ENCODE measurements at regions not wholly inside any gene's neighbourhood (a gene's known extent, or its start where the extent isn't known, plus 50 kb on each side); places are given as distances from the start of the nearest gene placed in this dataset.

DNA sequence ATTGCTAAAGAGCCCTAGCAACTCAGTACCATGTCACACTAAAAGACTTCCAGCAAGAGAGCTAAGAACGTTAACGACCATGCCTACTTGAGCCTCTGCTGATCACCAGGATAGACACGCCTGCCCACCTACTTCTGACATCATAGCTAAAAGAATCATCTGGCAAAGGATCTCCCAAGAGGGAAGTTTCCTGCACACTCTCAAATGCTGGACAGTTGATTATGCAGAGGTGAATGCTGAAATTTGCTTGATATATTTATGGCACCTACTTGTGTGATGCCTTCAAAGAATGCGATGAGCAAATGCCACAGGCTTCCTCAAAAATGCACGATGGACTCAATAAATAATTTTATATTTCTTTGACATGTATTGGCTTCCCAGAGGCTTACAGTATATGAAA is 113.6 kb downstream of the GALC start:
- no peak overlapping the region for H3K27ac ChIP-seq
- TF ChIP-seq, protein P1, sequence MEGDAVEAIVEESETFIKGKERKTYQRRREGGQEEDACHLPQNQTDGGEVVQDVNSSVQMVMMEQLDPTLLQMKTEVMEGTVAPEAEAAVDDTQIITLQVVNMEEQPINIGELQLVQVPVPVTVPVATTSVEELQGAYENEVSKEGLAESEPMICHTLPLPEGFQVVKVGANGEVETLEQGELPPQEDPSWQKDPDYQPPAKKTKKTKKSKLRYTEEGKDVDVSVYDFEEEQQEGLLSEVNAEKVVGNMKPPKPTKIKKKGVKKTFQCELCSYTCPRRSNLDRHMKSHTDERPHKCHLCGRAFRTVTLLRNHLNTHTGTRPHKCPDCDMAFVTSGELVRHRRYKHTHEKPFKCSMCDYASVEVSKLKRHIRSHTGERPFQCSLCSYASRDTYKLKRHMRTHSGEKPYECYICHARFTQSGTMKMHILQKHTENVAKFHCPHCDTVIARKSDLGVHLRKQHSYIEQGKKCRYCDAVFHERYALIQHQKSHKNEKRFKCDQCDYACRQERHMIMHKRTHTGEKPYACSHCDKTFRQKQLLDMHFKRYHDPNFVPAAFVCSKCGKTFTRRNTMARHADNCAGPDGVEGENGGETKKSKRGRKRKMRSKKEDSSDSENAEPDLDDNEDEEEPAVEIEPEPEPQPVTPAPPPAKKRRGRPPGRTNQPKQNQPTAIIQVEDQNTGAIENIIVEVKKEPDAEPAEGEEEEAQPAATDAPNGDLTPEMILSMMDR (conservative IDR thresholded peaks at IDR 0.05) = no peak
- no peak for TF ChIP-seq ZFX (IDR thresholded peaks at IDR 0.05)

DNA sequence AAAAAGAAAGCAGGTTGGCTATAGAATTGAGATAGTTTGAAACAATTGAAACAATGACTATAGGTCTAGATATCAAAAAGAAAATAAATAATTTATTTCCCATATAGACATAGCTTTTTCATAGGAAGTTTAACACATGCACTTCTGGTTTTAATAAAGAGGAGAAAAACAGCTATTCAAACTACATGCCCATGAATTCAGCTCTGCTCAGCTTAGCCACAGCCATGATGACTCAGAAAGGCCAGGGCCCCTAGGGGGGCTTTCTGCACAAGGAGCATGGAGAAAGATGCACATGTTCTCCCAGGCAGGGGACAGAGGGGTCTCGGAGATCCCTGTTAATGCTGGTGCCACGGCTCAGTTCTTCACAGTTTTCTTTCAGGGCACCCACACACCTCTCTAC is 114.0 kb downstream of the GALC start:
- no peak overlapping the region for H3K27ac ChIP-seq
- TF ChIP-seq, protein P1 (conservative IDR thresholded peaks at IDR 0.05) = no peak
- no peak for TF ChIP-seq ZFX (IDR thresholded peaks at IDR 0.05)

DNA sequence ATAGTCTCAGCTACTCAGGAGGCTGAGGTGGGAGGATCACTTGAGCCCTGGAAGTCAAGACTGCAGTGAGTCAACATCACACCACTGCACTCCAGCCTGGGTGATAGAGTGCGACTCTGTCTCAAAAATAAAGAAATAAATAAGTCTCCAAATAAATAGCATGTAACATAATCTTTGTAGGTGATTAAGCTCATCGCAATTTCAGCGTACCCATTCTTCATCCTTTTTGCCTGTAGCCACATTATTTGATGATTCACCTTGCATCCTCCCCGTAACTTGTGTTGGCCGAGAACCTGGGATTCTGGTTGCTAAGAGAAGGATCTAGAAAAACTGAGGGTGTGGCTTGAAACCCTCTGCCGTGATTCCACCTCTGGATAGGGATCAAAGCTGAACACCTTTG is 115.1 kb downstream of the GALC start:
- TF ChIP-seq, protein P1 (conservative IDR thresholded peaks at IDR 0.05) = no peak
- TF ChIP-seq ZFX (IDR thresholded peaks at IDR 0.05) = no peak
- no peak overlapping the region for H3K27ac ChIP-seq

DNA sequence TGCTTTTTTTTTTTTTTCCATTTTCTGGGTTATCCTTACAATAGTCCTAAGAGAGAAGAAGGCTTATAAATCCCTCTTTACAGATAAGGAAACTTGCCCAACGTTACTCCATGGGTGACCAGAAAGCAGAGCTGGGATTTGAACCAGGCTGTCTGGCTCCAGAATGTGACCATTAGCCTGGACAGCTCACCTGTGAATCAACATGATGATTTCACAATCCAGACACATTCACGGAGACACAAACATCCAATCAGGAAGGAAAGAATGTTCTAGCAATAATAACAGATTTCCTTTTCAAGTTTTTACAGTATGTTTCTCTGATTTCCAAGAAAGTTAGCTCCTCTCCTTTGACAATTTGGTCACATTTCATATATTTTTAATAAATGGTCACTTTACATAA is 118.3 kb downstream of the GALC start:
- TF ChIP-seq, protein P1 (conservative IDR thresholded peaks at IDR 0.05) = no peak
- no peak for TF ChIP-seq ZFX (IDR thresholded peaks at IDR 0.05)
- H3K27ac ChIP-seq = no peak overlapping the region

DNA sequence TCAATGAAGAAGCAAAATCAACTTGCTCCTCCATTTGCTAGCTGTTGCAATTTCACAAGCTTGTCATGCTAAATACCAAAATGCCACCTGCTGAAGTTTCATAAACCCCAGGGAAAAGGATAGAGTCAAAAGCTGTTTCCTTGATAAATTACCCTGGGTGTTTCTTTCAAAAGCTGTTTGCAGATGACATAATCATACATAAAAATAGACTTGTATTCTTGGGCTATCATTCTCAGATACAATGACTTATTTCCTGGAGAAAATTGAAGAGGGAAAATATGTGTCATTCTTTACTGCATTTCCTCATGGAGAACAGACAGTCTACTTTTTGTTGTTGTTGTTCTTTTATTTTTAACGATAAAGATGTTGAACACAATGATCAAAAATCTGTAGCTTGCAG is 119.2 kb downstream of the GALC start:
- H3K27ac ChIP-seq = no peak overlapping the region
- TF ChIP-seq, protein P1 (conservative IDR thresholded peaks at IDR 0.05) = no peak

DNA sequence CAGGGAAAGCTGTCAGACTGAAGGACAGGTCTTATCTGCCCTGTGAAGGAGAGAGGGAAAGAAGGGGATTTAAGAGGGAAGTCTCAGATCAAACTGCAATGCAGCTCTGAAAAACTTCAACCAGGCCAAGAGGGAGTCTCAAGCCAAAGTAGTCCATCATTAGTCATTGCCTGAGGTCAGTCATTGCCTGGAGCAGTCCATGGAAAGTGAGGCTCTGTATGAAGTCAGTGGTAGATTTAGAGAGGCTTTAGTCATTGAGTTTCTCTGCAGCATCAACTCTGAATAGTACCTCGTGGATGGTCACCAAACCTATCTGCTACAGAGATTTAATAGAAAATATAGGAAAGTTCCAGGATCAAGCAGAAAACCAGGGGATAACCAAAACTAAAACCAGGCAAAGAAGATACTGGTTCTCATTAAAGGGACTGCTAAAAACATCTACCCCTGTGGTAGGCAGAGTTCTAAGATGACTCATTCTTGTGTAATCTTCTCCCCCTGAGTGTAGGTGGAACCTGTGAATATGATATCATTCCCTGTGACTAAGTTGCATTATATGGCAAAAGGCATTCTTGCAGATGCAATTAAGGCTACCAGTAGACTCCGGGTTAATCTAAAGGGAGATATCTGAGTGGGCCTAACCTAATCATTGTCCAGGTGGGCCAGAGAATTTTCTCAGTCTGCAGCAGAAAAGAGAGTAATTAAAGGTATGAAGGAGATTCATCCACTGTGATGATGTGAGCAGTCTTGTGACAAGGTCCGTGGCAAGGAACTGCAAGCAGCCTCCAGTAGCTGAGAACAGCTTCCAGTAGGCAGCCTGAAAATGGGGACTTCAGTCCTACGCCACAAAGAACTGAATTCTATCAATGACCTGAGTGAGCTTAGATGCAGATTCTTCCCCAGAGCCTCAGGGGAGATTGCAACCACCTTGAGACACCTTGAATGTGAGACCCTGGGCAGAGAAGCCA is 123.1 kb downstream of the GALC start:
- H3K27ac ChIP-seq = no peak overlapping the region
- TF ChIP-seq, protein P1 (conservative IDR thresholded peaks at IDR 0.05) = no peak
- TF ChIP-seq ZFX (IDR thresholded peaks at IDR 0.05) = no peak

DNA sequence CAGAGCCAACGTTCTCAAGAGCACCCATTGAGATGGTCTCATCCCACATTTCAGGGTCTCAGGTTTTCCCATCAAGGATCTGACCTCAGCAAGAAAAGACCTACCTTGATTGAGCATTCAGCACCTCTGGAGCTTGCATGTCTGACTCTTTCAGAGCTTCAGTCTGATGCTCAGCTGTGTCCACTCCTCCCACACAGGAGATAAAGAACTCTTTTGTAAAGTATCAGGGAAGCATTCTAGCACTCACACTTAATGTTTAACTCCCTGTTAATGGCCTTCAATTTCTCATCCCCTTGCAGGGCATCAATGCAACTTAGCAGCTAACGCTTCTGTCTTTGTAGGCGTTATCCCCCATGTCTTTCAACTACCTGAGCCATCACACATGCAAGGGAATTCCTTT is 124.1 kb downstream of the GALC start:
- TF ChIP-seq, protein P1 (conservative IDR thresholded peaks at IDR 0.05) = no peak
- TF ChIP-seq ZFX (IDR thresholded peaks at IDR 0.05) = no peak
- H3K27ac ChIP-seq = no peak overlapping the region

Data from C4-2B (cell line).